Keratinocyte (primary cell): ENCODE measurements at regions not wholly inside any gene's neighbourhood (a gene's known extent, or its start where the extent isn't known, plus 50 kb on each side); places are given as distances from the start of the nearest gene placed in this dataset.

Experiments used
- EZH2 ChIP-seq: IDR thresholded peaks from one replicate; pipeline ENCODE4 v1.6.1; 2012; ENCODE audit warnings: inconsistent platforms, mild to moderate bottlenecking, low read length, moderate library complexity
- TF ChIP-seq, protein P1 (sequence below), 3 experiments: IDR thresholded peaks in 1 of 3; conservative IDR thresholded peaks in 1 of 3; optimal IDR thresholded peaks in 1 of 3; 2 replicates in 2 of 3; 3 replicates in 1 of 3; pipeline versions ENCODE3 to v1.5.1; 2011; ENCODE audit warnings: low read length in 3 of 3, mild to moderate bottlenecking in 3 of 3, moderate library complexity in 2 of 3, control low read depth in 1 of 3, inconsistent platforms in 1 of 3; ENCODE audit not compliant: insufficient read depth in 2 of 3; ENCODE audit errors: extremely low read depth in 1 of 3

DNA sequence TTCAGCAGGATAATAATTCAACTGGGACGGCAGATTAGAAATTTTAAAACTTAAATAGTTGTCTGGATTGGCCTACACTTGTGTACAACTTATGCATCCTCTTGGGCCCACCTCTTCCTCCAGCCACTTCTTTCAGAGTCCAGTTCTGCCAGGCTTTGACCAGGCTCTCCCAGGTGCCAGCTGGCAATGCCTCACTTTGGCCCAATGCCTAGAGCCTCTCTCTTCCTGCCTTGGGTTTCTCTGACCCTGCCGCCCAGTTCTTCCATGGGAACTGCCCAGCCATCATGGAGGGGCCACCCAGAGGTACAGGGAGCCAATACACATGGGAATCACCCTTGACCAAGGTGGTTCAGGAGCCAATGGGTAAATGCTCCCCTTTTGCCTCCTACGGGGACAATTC is 135.5 kb downstream of the IRS1 start:
- TF ChIP-seq, protein P1, sequence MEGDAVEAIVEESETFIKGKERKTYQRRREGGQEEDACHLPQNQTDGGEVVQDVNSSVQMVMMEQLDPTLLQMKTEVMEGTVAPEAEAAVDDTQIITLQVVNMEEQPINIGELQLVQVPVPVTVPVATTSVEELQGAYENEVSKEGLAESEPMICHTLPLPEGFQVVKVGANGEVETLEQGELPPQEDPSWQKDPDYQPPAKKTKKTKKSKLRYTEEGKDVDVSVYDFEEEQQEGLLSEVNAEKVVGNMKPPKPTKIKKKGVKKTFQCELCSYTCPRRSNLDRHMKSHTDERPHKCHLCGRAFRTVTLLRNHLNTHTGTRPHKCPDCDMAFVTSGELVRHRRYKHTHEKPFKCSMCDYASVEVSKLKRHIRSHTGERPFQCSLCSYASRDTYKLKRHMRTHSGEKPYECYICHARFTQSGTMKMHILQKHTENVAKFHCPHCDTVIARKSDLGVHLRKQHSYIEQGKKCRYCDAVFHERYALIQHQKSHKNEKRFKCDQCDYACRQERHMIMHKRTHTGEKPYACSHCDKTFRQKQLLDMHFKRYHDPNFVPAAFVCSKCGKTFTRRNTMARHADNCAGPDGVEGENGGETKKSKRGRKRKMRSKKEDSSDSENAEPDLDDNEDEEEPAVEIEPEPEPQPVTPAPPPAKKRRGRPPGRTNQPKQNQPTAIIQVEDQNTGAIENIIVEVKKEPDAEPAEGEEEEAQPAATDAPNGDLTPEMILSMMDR (optimal IDR thresholded peaks at IDR 0.05 in 1 of 3, IDR thresholded peaks at IDR 0.05 in 1 of 3, conservative IDR thresholded peaks at IDR 0.05 in 1 of 3; ENCODE audit: extremely low read depth in 1 of 3, insufficient read depth in 2 of 3, low read length in 3 of 3) = no peak
- TF ChIP-seq EZH2 = no peak
